PC-9 (cell line): ENCODE measurements at regions not wholly inside any gene's neighbourhood (a gene's known extent, or its start where the extent isn't known, plus 50 kb on each side); places are given as distances from the start of the nearest gene placed in this dataset.

Experiments
- CTCF ChIP-seq: fragments of 200-600 bp; sonication (generic); conservative IDR thresholded peaks from 2 replicates; pipeline ENCODE4 v1.6.1; 2017; ENCODE audit warnings: mixed run types, antibody characterized with exemption, mild to moderate bottlenecking, moderate library complexity
- EZH2 ChIP-seq: fragments of 200-600 bp; sonication (generic); IDR thresholded peaks from 2 replicates; pipeline ENCODE4 v1.8.0; 2017; ENCODE audit warnings: antibody characterized with exemption, low read depth

- no peak for TF ChIP-seq CTCF
- no peak for TF ChIP-seq EZH2
Measured at GRCh38 chr9:82490019-82490499, 501.5 kb downstream of the SPATA31D1 start.
